NB4 (cell line): ENCODE measurements at regions not wholly inside any gene's neighbourhood (a gene's known extent, or its start where the extent isn't known, plus 50 kb on each side); places are given as distances from the start of the nearest gene placed in this dataset.

ENCODE experiments used
- MYC ChIP-seq: IDR thresholded peaks from 2 replicates; pipeline ENCODE4 v1.6.1; 2011; ENCODE audit warnings: low read depth, low read length
- POLR2A ChIP-seq: IDR thresholded peaks from 2 replicates; pipeline ENCODE4 v1.6.1; 2011; ENCODE audit warnings: mild to moderate bottlenecking; ENCODE audit not compliant: insufficient read length; ENCODE audit errors: extremely low read depth
- TF ChIP-seq, protein P1 (sequence below): IDR thresholded peaks from 2 replicates; pipeline ENCODE4 v1.6.1; 2011; ENCODE audit warnings: low read depth, low read length
- TF ChIP-seq, protein P2 (sequence below): IDR thresholded peaks from one replicate; pipeline ENCODE4 v1.5.1; 2012; ENCODE audit warnings: low read depth, low read length

DNA sequence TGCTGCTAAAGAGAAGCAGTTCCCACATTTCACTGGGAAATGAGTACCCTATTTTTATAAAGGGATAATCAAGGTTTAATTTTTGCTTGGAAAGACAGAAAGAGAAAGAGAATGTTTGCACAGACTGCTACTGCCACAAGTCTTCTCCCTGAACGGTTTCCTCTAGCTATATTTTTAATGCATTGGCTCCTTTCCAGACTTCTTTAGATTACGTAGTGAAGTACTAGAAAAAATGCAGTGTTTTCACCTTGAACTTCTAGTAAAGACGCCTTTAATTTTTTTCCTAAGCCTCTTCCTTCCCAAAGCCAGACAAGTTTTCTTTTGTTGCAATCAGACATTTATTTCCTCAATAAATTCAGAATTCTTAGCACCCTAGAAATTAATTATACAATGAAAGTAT is 248.3 kb upstream of the CCDC54 start:
- no peak for TF ChIP-seq POLR2A
- TF ChIP-seq, protein P1, sequence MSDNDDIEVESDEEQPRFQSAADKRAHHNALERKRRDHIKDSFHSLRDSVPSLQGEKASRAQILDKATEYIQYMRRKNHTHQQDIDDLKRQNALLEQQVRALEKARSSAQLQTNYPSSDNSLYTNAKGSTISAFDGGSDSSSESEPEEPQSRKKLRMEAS, result no peak
- TF ChIP-seq, protein P2, sequence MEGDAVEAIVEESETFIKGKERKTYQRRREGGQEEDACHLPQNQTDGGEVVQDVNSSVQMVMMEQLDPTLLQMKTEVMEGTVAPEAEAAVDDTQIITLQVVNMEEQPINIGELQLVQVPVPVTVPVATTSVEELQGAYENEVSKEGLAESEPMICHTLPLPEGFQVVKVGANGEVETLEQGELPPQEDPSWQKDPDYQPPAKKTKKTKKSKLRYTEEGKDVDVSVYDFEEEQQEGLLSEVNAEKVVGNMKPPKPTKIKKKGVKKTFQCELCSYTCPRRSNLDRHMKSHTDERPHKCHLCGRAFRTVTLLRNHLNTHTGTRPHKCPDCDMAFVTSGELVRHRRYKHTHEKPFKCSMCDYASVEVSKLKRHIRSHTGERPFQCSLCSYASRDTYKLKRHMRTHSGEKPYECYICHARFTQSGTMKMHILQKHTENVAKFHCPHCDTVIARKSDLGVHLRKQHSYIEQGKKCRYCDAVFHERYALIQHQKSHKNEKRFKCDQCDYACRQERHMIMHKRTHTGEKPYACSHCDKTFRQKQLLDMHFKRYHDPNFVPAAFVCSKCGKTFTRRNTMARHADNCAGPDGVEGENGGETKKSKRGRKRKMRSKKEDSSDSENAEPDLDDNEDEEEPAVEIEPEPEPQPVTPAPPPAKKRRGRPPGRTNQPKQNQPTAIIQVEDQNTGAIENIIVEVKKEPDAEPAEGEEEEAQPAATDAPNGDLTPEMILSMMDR, result no peak
- no peak for TF ChIP-seq MYC
